ENCODE measurements at regions not wholly inside any gene's neighbourhood (a gene's known extent, or its start where the extent isn't known, plus 50 kb on each side); places are given as distances from the start of the nearest gene placed in this dataset.

- TF ChIP-seq CTCF (IDR thresholded peaks at IDR 0.05; ENCODE audit: poor library complexity): no peak
- no peak for TF ChIP-seq EZH2 (IDR thresholded peaks at IDR 0.05; ENCODE audit: borderline replicate concordance)
Observed at GRCh38 chr11:19466314-19466713, 225.6 kb upstream of the E2F8 start.
